C4-2B (cell line): ENCODE measurements at regions not wholly inside any gene's neighbourhood (a gene's known extent, or its start where the extent isn't known, plus 50 kb on each side); places are given as distances from the start of the nearest gene placed in this dataset.

Source experiments
- ZFX ChIP-seq: fragments of 450-650 bp; IDR thresholded peaks from 2 replicates; pipeline ENCODE4 v1.6.1; 2017
- TF ChIP-seq, protein P1 (sequence below): fragments of 450-650 bp; conservative IDR thresholded peaks from 2 replicates; pipeline ENCODE4 v1.5.1; 2017; ENCODE audit warnings: mild to moderate bottlenecking

DNA sequence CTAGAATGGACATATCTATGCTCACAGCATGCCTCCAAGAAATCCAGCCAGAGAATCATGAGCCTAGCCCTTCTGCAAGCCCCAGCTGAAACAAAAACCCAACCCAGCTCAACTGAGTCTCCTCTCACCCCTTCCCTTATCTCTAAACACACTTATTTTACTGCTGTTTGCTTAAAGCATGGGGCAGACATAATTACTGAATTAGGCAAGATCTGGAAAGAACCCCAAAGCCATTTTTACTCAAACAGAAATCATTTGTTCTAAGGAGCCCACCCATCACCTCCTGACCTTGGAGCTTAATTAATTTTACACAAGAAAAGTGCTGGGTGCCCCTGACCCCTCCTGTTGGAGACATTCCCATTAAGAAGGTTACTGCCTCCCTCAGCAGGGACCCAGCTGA is 291.6 kb downstream of the MAFB start:
- no peak for TF ChIP-seq ZFX
- TF ChIP-seq, protein P1, sequence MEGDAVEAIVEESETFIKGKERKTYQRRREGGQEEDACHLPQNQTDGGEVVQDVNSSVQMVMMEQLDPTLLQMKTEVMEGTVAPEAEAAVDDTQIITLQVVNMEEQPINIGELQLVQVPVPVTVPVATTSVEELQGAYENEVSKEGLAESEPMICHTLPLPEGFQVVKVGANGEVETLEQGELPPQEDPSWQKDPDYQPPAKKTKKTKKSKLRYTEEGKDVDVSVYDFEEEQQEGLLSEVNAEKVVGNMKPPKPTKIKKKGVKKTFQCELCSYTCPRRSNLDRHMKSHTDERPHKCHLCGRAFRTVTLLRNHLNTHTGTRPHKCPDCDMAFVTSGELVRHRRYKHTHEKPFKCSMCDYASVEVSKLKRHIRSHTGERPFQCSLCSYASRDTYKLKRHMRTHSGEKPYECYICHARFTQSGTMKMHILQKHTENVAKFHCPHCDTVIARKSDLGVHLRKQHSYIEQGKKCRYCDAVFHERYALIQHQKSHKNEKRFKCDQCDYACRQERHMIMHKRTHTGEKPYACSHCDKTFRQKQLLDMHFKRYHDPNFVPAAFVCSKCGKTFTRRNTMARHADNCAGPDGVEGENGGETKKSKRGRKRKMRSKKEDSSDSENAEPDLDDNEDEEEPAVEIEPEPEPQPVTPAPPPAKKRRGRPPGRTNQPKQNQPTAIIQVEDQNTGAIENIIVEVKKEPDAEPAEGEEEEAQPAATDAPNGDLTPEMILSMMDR, result no peak
